GM19452 (cell line): ENCODE measurements at regions not wholly inside any gene's neighbourhood (a gene's known extent, or its start where the extent isn't known, plus 50 kb on each side); places are given as distances from the start of the nearest gene placed in this dataset.

Experiments
- ATAC-seq: cut with Tn5 transposase; IDR thresholded peaks from one replicate; pipeline ENCODE4 v1.9.1; 2021; ENCODE audit not compliant: unreplicated experiment

- ATAC-seq = no peak
Measured at GRCh38 chr11:92744929-92745585, 224.4 kb upstream of the MTNR1B start.

GRCh38 chr11:92750794-92751193, 218.7 kb upstream of the MTNR1B start:
- ATAC-seq = no peak

GRCh38 chr11:92751594-92751993, 217.9 kb upstream of the MTNR1B start:
- no peak for ATAC-seq

GRCh38 chr11:92752122-92752521, 217.3 kb upstream of the MTNR1B start:
- no peak for ATAC-seq

DNA sequence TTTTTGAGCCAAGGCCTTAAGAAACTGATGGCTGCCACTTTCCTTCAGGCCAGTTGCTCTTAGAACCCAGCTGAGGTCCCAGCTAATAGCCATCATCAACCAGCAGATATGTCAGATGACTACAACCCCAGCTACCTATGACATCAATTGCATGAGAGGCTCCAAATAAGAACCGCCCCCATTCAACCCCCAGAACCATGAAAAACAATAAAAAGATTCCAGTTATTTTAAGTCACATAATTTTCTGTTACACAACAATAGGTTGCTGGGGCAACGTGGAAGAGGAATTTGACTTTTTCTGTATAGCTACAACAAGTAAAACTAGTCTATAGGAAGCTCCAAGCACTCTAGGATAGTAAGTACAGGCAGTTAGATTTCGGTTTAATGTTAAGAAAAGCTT, 216.3 kb upstream of the MTNR1B start:
- no peak for ATAC-seq

DNA sequence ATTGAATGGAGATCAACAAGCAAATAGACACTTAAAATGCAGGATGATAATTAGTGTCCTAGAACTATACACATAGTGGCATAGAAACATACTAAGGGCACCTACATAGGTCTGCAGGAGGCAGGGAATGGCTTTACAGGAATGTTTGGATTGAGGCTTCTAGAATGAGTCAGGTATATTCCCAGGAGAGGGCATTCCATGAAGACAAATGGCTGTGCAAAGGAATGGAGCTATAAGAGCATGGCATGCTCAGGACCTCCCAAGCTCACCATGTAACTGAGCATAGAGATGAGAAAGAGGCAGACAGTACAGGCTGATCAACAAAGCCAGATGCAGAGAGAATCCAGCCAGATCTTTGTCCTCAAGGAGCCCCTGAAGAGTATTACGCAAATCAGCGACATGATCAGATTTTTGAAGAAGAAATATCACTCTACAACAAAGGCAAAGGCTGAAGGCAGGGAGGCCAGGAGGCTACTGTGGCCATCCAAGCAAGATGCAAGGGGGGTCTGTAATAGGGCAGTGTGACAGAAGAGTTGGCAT, 211.1 kb upstream of the MTNR1B start:
- no peak for ATAC-seq

- ATAC-seq = no peak
Measured at GRCh38 chr11:92759571-92760214, 209.8 kb upstream of the MTNR1B start.

GRCh38 chr11:92762121-92762540, 207.3 kb upstream of the MTNR1B start:
- ATAC-seq = no peak

GRCh38 chr11:92763336-92763735, 206.1 kb upstream of the MTNR1B start:
- no peak for ATAC-seq

GRCh38 chr11:92764128-92764527, 205.3 kb upstream of the MTNR1B start:
- ATAC-seq = no peak

DNA sequence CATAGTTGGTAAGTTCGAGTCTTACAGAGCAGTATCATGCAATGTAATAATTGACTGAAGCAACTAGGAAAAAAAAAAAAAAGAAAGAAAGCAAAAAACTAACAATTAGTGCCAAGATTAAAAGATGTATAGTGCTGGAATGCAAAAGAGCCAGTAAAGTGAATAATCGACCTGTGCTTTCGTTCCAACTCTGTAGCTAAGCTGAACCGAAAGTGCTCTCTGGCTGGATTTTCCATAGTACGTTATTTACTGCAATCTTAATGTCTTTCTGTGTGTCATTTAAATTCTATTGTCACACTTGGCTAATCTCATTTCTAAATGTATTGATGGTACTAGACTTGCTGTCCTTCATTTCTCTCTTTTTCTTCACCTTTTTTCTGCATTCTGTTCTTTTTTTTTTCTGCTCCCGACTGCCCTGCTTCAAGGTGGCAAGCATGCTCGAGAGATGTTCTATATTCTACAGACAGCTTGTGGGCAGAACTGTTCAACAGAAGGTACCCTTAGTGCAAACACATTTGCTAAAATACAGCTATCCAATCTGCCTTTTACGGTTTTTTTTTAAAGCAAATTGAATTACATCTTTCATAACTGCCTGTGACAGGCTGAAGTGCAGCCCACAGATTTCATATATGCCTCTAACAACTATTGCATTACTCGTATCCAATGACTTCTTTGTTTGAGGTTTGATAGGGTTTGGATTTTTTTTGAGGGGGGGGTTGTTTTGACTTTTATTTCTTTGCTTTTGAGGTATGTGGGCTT, 204.2 kb upstream of the MTNR1B start:
- no peak for ATAC-seq

DNA sequence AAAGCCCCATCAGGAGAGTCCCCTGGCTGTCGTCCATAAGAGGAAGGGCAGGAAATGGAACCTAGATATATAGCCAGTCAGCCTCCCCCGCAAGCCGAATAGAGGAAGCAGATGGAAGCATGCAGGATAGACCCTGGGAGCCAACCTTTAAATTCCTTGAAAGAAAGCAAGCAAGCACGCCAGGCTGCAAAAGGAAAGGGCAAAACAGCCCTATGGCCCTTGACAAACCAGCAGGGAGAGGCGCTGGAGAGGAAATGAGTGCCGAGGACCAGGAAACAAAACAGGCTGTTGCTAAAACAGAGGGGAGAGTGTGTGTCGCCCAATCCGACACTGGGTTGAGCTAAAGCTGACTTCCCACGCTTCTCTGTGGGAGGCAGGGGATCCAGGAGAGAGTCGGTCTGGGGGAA, 203.5 kb upstream of the MTNR1B start:
- no peak for ATAC-seq

DNA sequence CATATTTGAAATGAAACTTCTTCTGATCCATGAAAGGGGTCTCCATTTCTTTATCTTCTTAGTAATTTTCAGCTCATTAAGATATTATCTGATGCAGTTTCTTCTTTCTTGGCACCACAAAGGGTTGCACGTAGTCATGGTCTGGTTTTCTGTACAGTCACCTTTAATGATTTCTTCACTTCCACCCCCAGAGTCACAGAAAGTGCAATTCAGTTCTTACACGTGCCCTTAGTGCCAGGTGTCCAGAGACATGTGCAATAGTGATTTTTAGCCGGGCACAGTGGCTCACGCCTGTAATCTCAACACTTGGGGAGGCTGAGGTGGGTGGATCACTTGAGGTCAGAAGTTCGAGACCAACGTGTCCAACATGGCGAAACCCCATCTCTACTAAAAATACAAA, 202.8 kb upstream of the MTNR1B start:
- ATAC-seq = no peak

DNA sequence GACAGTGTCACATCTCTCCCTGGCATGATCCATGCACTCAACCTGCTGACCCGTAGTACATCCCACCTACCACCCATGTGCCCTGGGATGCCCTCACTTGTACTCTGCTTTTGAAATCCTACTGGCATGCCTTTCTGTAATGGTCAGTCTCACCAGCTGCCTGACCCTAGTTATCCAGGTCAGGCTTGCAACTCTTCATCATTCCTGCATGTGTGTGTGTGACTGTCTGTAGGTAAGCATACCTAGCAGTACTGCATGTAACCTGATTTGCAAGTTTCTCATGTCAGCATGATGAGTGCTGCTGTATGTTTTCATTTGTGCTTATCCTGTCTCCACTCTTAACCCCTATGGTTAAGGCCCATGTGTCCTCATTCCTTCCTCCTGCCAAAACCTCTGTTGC, 202.0 kb upstream of the MTNR1B start:
- no peak for ATAC-seq

- no peak for ATAC-seq
Measured at GRCh38 chr11:92768121-92768840, 201.2 kb upstream of the MTNR1B start.

DNA sequence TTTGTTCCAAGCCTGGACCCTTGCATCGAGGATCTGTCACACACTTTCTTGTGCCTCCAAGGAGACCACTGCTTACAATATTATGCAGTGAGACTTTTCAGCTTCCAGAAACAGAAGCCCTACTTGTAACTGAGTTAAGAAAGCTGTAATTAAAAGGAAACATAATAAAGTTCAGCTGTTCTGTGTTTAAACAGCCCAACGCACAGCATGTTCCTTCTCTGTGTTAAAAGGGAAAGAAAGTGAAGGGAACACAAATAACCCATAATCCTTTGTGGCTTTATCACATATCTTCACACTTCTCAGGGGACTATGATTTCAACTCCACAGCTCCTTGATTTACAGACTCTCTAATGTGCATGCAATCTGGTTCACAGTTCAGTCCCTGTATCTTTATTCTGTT, 200.3 kb upstream of the MTNR1B start:
- no peak for ATAC-seq

DNA sequence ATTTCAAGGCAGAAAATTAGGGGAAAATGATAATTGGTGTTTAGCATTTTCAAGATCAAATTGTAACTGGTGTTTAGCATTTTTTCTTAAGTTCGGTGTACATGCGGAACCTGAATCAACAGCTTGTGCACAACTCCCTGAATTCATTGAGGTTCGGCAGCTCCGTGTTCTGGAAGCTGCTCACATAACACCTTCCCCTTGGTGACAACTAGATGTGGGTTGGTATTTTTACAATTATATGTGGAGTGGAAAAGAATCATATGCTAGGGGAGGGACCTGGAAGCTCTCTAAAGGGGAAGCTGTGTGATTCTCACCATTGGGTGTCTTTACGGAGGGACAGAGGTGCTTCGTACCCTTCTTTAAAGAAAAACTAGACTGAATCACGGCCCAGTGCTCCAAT, 199.0 kb upstream of the MTNR1B start:
- no peak for ATAC-seq

GRCh38 chr11:92770981-92771380, 198.5 kb upstream of the MTNR1B start:
- ATAC-seq = no peak

DNA sequence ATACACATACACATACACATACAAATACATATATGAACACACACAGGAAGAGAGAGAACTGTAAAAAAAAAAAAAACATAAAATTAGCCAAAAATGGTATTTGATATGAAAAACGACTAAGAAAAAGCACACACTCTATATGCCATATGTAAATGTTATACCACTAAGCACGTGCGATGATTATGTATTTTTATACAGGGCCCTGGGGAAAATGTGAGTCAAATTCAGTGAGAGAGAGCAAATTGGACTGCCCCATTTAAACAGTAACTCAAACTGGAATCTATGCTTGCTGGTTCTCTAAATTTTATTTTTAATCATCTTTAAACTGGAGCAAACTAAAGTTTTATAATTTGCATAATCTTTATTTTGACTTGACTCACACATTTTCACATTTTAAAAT, 197.8 kb upstream of the MTNR1B start:
- no peak for ATAC-seq

GRCh38 chr11:92775003-92775676, 194.3 kb upstream of the MTNR1B start:
- ATAC-seq = no peak

DNA sequence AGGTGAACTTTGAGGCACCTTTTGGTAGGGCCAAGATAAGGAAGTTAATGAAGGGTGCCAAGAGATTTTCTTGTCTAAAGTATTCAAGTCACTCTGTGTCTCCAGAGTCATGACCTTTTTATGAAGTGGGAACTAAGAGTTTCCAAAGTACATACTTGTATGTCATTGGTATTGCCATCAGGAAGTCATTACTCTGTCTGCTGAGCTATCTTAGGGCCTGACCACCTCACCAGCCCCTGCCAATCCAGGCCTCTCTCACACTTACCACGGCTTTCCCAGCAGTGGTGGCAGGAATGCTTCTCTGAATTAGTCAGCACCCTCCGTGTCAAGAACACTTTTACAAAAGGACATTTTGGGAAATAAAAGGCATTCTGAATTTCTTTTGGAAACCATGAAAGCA, 192.8 kb upstream of the MTNR1B start:
- no peak for ATAC-seq
